GM12878 (cell line): ENCODE measurements at regions not wholly inside any gene's neighbourhood (a gene's known extent, or its start where the extent isn't known, plus 50 kb on each side); places are given as distances from the start of the nearest gene placed in this dataset.

ENCODE experiments used
- ATAC-seq: fragments of 200-7000 bp; cut with Tn5 transposase; 3 replicates; pipeline ENCODE4 v1.9.1; 2020; ENCODE audit warnings: mild to moderate bottlenecking, moderate library complexity
- BruUV-seq: library from RNA; stranded (reverse); fragments of 400-500 nt; replicated peaks from 2 replicates; lab custom pipeline; 2021; lab: Mats Ljungman, UMichigan
- CTCF ChIA-PET: fragments of 300-600 bp; sonication (Branson Sonifier 250); formaldehyde crosslinking; extraction: SDS; loops from one replicate; lab custom pipeline; 2021; ENCODE audit warnings: inconsistent platforms; lab: Yijun Ruan, JAX
- POLR2A ChIA-PET: fragments of 350-600 bp; formaldehyde crosslinking; extraction: SDS; loops from one replicate; lab custom pipeline; 2021; ENCODE audit warnings: inconsistent platforms; lab: Charles Lee
- RAD21 ChIA-PET: fragments of 300-600 bp; sonication (Branson Sonifier 250); formaldehyde crosslinking; loops from one replicate; lab custom pipeline; 2023; ENCODE audit warnings: antibody characterized with exemption; ENCODE audit not compliant: unreplicated experiment; lab: Charles Lee
- SMC1A ChIA-PET: fragments of 300-600 bp; sonication (Branson Sonifier 250); formaldehyde crosslinking; loops from one replicate; lab custom pipeline; 2023; ENCODE audit not compliant: unreplicated experiment, uncharacterized antibody; lab: Charles Lee
- DNase-seq: peaks from one replicate; pipeline ENCODE4 v3.0.0-alpha.2; 2011; ENCODE audit warnings: low read depth, low spot score
- FAIRE-seq: peaks from 3 replicates; lab custom pipeline; 2011; peaks lifted over from hg19 to GRCh38; lab: Jason Lieb, UNC
- H2AFZ ChIP-seq: 2 replicates; pipeline ENCODE4 v1.6.0; 2011; ENCODE audit warnings: low read depth, low read length, control low read depth; ENCODE audit not compliant: control insufficient read depth
- H3K27ac ChIP-seq: 2 replicates; pipeline ENCODE4 v1.5.1; 2011; ENCODE audit warnings: control low read depth; ENCODE audit not compliant: control insufficient read depth, insufficient read depth
- H3K27me3 ChIP-seq, 2 experiments: replicated peaks in 1 of 2; 2 replicates each; pipeline versions ENCODE4 v1.6.0 to v1.6.1; 2011; ENCODE audit warnings: low read length in 1 of 2; ENCODE audit not compliant: control insufficient read depth in 2 of 2, insufficient read depth in 2 of 2
- H3K36me3 ChIP-seq, 2 experiments: 2 replicates each; pipeline ENCODE4 v1.5.1; 2011; ENCODE audit warnings: low read length in 1 of 2; ENCODE audit not compliant: control insufficient read depth in 2 of 2, insufficient read depth in 2 of 2
- H3K4me1 ChIP-seq: 2 replicates; pipeline ENCODE4 v1.6.1; 2011; ENCODE audit warnings: mild to moderate bottlenecking, low read length, moderate library complexity, mixed read lengths; ENCODE audit not compliant: control insufficient read depth, insufficient read depth
- H3K4me2 ChIP-seq: 2 replicates; pipeline ENCODE4 v1.6.0; 2011; ENCODE audit warnings: control low read depth; ENCODE audit not compliant: control insufficient read depth, insufficient read depth
- H3K4me3 ChIP-seq: fragments of 200-600 bp; sonication (generic); 2 replicates; pipeline ENCODE4 v1.5.1; 2016
- H3K79me2 ChIP-seq: 2 replicates; pipeline ENCODE4 v1.6.0; 2011; ENCODE audit warnings: low read length; ENCODE audit not compliant: control insufficient read depth, insufficient read depth
- H3K9ac ChIP-seq: 2 replicates; pipeline ENCODE4 v1.8.0; 2011; ENCODE audit warnings: low read length, control low read depth, mixed read lengths; ENCODE audit not compliant: control insufficient read depth, insufficient read depth
- H3K9me3 ChIP-seq: replicated peaks from 3 replicates; pipeline ENCODE4 v1.5.1; 2011; ENCODE audit warnings: mild to moderate bottlenecking, low read length; ENCODE audit not compliant: control insufficient read depth, insufficient read depth
- H4K20me1 ChIP-seq: 2 replicates; pipeline ENCODE4 v1.6.0; 2011; ENCODE audit not compliant: control insufficient read depth, insufficient read depth
- BMI1 ChIP-seq: fragments of 450-650 bp; IDR thresholded peaks from 2 replicates; pipeline ENCODE4 v1.6.1; 2016; ENCODE audit warnings: mild to moderate bottlenecking, moderate library complexity, borderline replicate concordance
- CHD2 ChIP-seq: IDR thresholded peaks from 2 replicates; pipeline ENCODE4 v1.6.1; 2011; ENCODE audit warnings: low read depth, low read length, improper control_type of control experiment, borderline replicate concordance
- CHD4 ChIP-seq: fragments of 200-600 bp; sonication (generic); IDR thresholded peaks from 2 replicates; pipeline ENCODE4 v1.6.1; 2016; ENCODE audit warnings: mild to moderate bottlenecking
- E2F4 ChIP-seq: IDR thresholded peaks from 2 replicates; pipeline ENCODE4 v1.6.1; 2012; ENCODE audit warnings: low read depth, low read length, improper control_type of control experiment
- EP300 ChIP-seq, 2 experiments: fragments of 150-350 bp in 1 of 2; IDR thresholded peaks; 2 replicates each; pipeline ENCODE4 v1.6.1; 2011 to 2012; ENCODE audit warnings: low read depth in 2 of 2, low read length in 2 of 2, borderline replicate concordance in 1 of 2, improper control_type of control experiment in 1 of 2, inconsistent platforms in 1 of 2; ENCODE audit not compliant: control insufficient read depth in 1 of 2
- FOXK2 ChIP-seq: fragments of 450-650 bp; IDR thresholded peaks from 2 replicates; pipeline ENCODE4 v1.6.1; 2017; ENCODE audit warnings: mild to moderate bottlenecking, moderate library complexity
- IKZF2 ChIP-seq, 2 experiments: fragments of 450-650 bp; IDR thresholded peaks; 2 replicates each; pipeline ENCODE4 v1.6.1; 2017; ENCODE audit warnings: mild to moderate bottlenecking in 2 of 2, moderate library complexity in 2 of 2
- NFYB ChIP-seq: IDR thresholded peaks from 2 replicates; pipeline ENCODE4 v1.6.1; 2011; ENCODE audit warnings: low read depth, mild to moderate bottlenecking, low read length, improper control_type of control experiment, moderate library complexity; ENCODE audit not compliant: insufficient read depth
- SIN3A ChIP-seq: IDR thresholded peaks from 2 replicates; pipeline ENCODE4 v1.6.1; 2012; ENCODE audit warnings: low read depth, low read length, improper control_type of control experiment
- ZNF384 ChIP-seq: IDR thresholded peaks from 2 replicates; pipeline ENCODE4 v1.6.1; 2012; ENCODE audit warnings: low read depth, mild to moderate bottlenecking, low read length, improper control_type of control experiment, borderline replicate concordance
- WGBS: methylation state at CpG from one replicate; pipeline ENCODE4 v1.1.6; 2016; ENCODE audit warnings: low lambda C conversion rate; ENCODE audit not compliant: insufficient replicate concordance, insufficient coverage; ENCODE audit errors: missing lambda C conversion rate; 5-methylcytosine and 5-hydroxymethylcytosine counted together
- in situ Hi-C: fragments of 300-500 bp; cut with MboI; formaldehyde crosslinking; loops from 9 replicates; pipeline ENCODE4 v1.14.3; 2018; ENCODE audit warnings: mixed read lengths
- intact Hi-C: fragments of 100-400 bp; cut with micrococcal nuclease; formaldehyde crosslinking; loops from one replicate; pipeline ENCODE4 v1.14.2; 2022; ENCODE audit not compliant: unreplicated experiment

DNA sequence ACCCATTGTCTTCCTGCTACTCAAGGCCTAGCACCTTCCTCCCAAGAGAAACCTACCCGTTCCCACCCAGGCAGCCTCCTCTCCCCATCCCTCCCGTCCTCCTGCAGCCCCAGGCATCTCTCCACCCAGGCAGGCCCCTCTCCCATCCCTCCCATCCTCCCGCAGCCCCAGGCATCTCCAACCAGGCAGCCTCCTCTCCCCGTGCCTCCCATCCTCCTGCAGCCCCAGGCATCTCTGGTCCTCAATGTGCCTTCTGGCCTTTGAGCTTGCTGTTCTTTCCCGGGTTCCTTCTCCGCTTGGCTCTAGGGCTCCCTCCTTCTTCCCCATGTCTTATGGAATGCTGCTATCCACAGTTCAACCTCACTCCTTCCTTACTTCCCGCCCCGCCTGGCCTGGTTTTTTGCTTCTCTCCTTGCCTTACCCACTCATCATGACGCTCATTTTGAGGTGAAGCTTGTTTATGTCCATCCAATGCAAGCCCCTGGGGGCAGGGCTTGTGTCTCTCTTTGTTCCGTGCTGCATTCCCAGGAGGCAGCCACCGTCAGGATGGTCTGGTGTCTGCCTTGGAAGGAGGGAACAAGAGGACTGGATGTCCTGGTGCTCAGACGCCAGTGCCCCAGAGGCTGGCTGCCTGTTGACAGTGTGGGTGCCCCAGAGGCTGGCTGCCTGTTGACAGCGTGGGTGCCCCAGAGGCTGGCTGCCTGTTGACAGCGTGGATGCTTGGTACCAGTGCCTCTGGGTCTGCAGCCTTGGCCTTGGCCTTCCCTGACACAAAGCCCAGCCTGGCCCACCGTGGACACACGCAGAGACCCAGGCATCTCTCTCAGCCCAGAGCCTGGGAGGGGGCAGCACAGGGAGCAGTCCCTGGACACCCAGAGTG, 815.7 kb downstream of the BRD1 start:
- ATAC-seq (no peak), FAIRE-seq (no peak), DNase-seq (no peak)
- Histone ChIP-seq H3K27me3 (no peaks in the 10 kb centered on the region), H3K27ac (no peak overlapping the region), H3K36me3 (no peaks in the 10 kb centered on the region), H3K9ac (no peak overlapping the region), H2AFZ (no peak overlapping the region), H3K4me1 (no peaks in the 10 kb centered on the region), H3K79me2 (no peaks in the 10 kb centered on the region), H3K4me3 (no peak overlapping the region), H4K20me1 (no peaks in the 10 kb centered on the region), H3K9me3 (no peaks in the 10 kb centered on the region; the same call in 2 of the 3 replicates), H3K4me2 (no peak overlapping the region)
- no TSS peak for BruUV-seq
- POLR2A ChIA-PET, result no interaction called here
- TF ChIP-seq CHD4 (no peak), ZNF384 (no peak), SIN3A (no peak), FOXK2 (no peak)
- intact Hi-C loops (no loop called here), in situ Hi-C loops (no loop called here)
- SMC1A ChIA-PET, result no interaction called here
- CTCF ChIA-PET, result no interaction called here
- WGBS, result 11% methylated on average over 16 of the region's 16 CpGs
- RAD21 ChIA-PET, result no interaction called here

DNA sequence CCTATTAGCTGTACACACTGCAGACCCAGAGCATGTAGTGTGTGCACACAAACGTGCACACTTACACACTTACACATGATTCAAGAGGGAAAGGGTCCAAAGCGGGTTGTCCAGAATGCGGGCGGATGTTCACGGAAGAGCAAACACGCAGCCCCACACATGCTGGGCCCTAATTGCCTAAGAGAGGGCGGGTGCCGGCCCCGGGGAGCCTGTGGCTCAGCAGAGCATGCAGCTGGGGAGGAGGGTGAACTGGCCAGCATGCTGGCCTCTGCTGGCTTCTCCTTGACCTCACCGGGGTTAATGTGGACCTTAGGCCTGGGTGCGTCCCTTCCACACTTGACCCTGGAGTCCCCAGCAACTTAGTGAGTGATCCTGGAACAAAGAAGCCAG, 816.3 kb downstream of the BRD1 start:
- no TSS peak for BruUV-seq
- Histone ChIP-seq H3K27ac (no peak overlapping the region), H2AFZ (no peak overlapping the region), H3K79me2 (no peaks in the 10 kb centered on the region), H3K4me3 (no peak overlapping the region), H4K20me1 (no peaks in the 10 kb centered on the region), H3K36me3 (no peaks in the 10 kb centered on the region), H3K4me1 (no peaks in the 10 kb centered on the region), H3K27me3 (no peaks in the 10 kb centered on the region), H3K9me3 (no peaks in the 10 kb centered on the region; the same call in 2 of the 3 replicates), H3K9ac (no peak overlapping the region), H3K4me2 (no peak overlapping the region)
- no peak for FAIRE-seq
- WGBS, result 30% methylated on average over 11 of the region's 11 CpGs
- in situ Hi-C loops (no loop called here), intact Hi-C loops (no loop called here)
- ChIA-PET RAD21 (no interaction called here), SMC1A (no interaction called here), CTCF (no interaction called here), POLR2A (no interaction called here)
- TF ChIP-seq NFYB (no peak), BMI1 (no peak), SIN3A (no peak), EP300 (IDR thresholded peaks at IDR 0.05; ENCODE audit: borderline replicate concordance in 1 of 2, control insufficient read depth in 1 of 2, low read depth in 2 of 2, low read length in 2 of 2) (no peak), E2F4 (no peak), CHD2 (no peak), IKZF2 (IDR thresholded peaks at IDR 0.05) (no peak)
- ATAC-seq, result no peak
- no peak for DNase-seq
